Upper lobe of left lung (tissue), 6 donors: ENCODE measurements at regions not wholly inside any gene's neighbourhood (a gene's known extent, or its start where the extent isn't known, plus 50 kb on each side); places are given as distances from the start of the nearest gene placed in this dataset.

Source experiments
- ATAC-seq, 2 donors: fragments of 200-7000 bp; cut with Tn5 transposase; one replicate each; pipeline ENCODE4 v1.9.1; 2022; ENCODE audit warnings: mild to moderate bottlenecking in 2 of 2, moderate library complexity in 2 of 2; ENCODE audit not compliant: low FRiP score in 2 of 2
- DNase-seq, 2 donors: peaks; one replicate each; pipeline ENCODE4 v3.0.0-alpha.2; 2019 to 2020
- H3K27ac ChIP-seq, 4 donors: fragments of 200-600 bp; sonication (generic); one replicate each; pipeline ENCODE4 v1.5.1; 2016 to 2019
- H3K27me3 ChIP-seq, 4 donors: fragments of 200-600 bp; sonication (generic); one replicate each; pipeline ENCODE4 v1.5.1; 2017 to 2019
- H3K36me3 ChIP-seq, 4 donors: fragments of 200-600 bp; sonication (generic); one replicate each; pipeline ENCODE4 v1.5.1; 2016 to 2019
- H3K4me1 ChIP-seq, 4 donors: fragments of 200-600 bp; sonication (generic); one replicate each; pipeline ENCODE4 v1.5.1; 2018 to 2019
- H3K4me3 ChIP-seq, 4 donors: fragments of 200-600 bp; sonication (generic); one replicate each; pipeline ENCODE4 v1.5.1; 2017 to 2019; ENCODE audit warnings: mild to moderate bottlenecking in 2 of 4, moderate library complexity in 1 of 4
- H3K9me3 ChIP-seq, 4 donors: fragments of 200-600 bp; sonication (generic); one replicate each; pipeline ENCODE4 v1.5.1; 2018 to 2019
- CTCF ChIP-seq, 6 experiments: fragments of 450-650 bp in 4 of 6; fragments of 200-600 bp in 2 of 6; sonication (generic) in 2 of 6; IDR thresholded peaks; one replicate each; pipeline ENCODE4 v1.5.1; 2016 to 2019; ENCODE audit warnings: antibody characterized with exemption in 6 of 6
- EP300 ChIP-seq, 4 donors: sonication (generic); formaldehyde crosslinking; IDR thresholded peaks; one replicate each; pipeline ENCODE4 v1.5.1; 2017; ENCODE audit warnings: antibody characterized with exemption in 4 of 4, control low read depth in 2 of 4
- POLR2A ChIP-seq, 4 donors: fragments of 450-650 bp; IDR thresholded peaks; one replicate each; pipeline ENCODE4 v1.5.1; 2016 to 2017; ENCODE audit warnings: antibody characterized with exemption in 4 of 4, mild to moderate bottlenecking in 2 of 4
- POLR2AphosphoS5 ChIP-seq, 2 donors: sonication (generic); formaldehyde crosslinking; IDR thresholded peaks; one replicate each; pipeline ENCODE4 v1.5.1; 2017; ENCODE audit warnings: antibody characterized with exemption in 2 of 2
- WGBS, 2 donors: methylation state at CpG; one replicate each; pipeline ENCODE4 v1.1.5; 2017 to 2018; 5-methylcytosine and 5-hydroxymethylcytosine counted together
- donor health status: DM: no; HTN: no; CAD: no; lungs with moderate emphysema.
- donor health status: DM: no; HTN: yes; CAD: no; lungs with severe emphysema.

- DNase-seq (no peak), ATAC-seq (no peak)
- no peaks in the 10 kb centered on the region for H3K36me3 ChIP-seq
- H3K27ac ChIP-seq: no peak overlapping the region
- no peak overlapping the region for H3K4me3 ChIP-seq
- H3K27me3 ChIP-seq: no peaks in the 10 kb centered on the region
- 60 to 82% methylated on average over 1 of the region's 1 CpG for WGBS, 2 donors
- peaks cover 0 to 5% (median 0%) of the 10 kb centered on the region in 4 donors for H3K9me3 ChIP-seq
- TF ChIP-seq POLR2A (IDR thresholded peaks at IDR 0.05) (no peak), CTCF (IDR thresholded peaks at IDR 0.05) (no peak), POLR2AphosphoS5 (IDR thresholded peaks at IDR 0.05) (no peak)
- H3K4me1 ChIP-seq: no peaks in the 10 kb centered on the region
Observed at GRCh38 chr9:11159318-11159862, 546.6 kb upstream of the PTPRD start.

GRCh38 chr9:11163843-11164242 lies 551.0 kb upstream of the PTPRD start:
- no peak for TF ChIP-seq POLR2A (IDR thresholded peaks at IDR 0.05)
- no peak for TF ChIP-seq EP300 (IDR thresholded peaks at IDR 0.05)
- TF ChIP-seq POLR2AphosphoS5 (IDR thresholded peaks at IDR 0.05): no peak
- no peak for TF ChIP-seq CTCF (IDR thresholded peaks at IDR 0.05)
- DNase-seq (no peak), ATAC-seq (no peak)
- no peaks in the 10 kb centered on the region for H3K27me3 ChIP-seq
- no peak overlapping the region for H3K4me3 ChIP-seq
- 82 to 91% methylated on average over 2 of the region's 2 CpGs for WGBS, 2 donors
- no peaks in the 10 kb centered on the region for H3K36me3 ChIP-seq
- H3K4me1 ChIP-seq: no peaks in the 10 kb centered on the region
- peaks cover 0 to 5% (median 0%) of the 10 kb centered on the region in 4 donors for H3K9me3 ChIP-seq
- H3K27ac ChIP-seq: no peak overlapping the region

GRCh38 chr9:11182001-11182400 lies 569.2 kb upstream of the PTPRD start:
- DNase-seq (no peak), ATAC-seq (no peak)
- no peak overlapping the region for H3K4me3 ChIP-seq
- H3K9me3 ChIP-seq: no peaks in the 10 kb centered on the region
- H3K4me1 ChIP-seq: no peaks in the 10 kb centered on the region
- no peaks in the 10 kb centered on the region for H3K27me3 ChIP-seq
- TF ChIP-seq POLR2A (IDR thresholded peaks at IDR 0.05) (no peak), CTCF (IDR thresholded peaks at IDR 0.05) (no peak)
- H3K36me3 ChIP-seq: no peaks in the 10 kb centered on the region
- no peak overlapping the region for H3K27ac ChIP-seq
- 90 to 91% methylated on average over 2 of the region's 2 CpGs for WGBS, 2 donors

- H3K27me3 ChIP-seq: no peaks in the 10 kb centered on the region
- H3K9me3 ChIP-seq: peaks cover 0 to 13% (median 0%) of the 10 kb centered on the region in 4 donors
- no peak overlapping the region for H3K27ac ChIP-seq
- ATAC-seq: no peak
- no peak for DNase-seq
- no peak overlapping the region for H3K4me3 ChIP-seq
- 52 to 79% methylated on average over 1 of the region's 1 CpG for WGBS, 2 donors
- H3K4me1 ChIP-seq: no peaks in the 10 kb centered on the region
- H3K36me3 ChIP-seq: no peaks in the 10 kb centered on the region
- TF ChIP-seq POLR2A (IDR thresholded peaks at IDR 0.05): no peak
- TF ChIP-seq CTCF (IDR thresholded peaks at IDR 0.05): no peak
- no peak for TF ChIP-seq EP300 (IDR thresholded peaks at IDR 0.05)
- TF ChIP-seq POLR2AphosphoS5 (IDR thresholded peaks at IDR 0.05): no peak
Observed at GRCh38 chr9:11190719-11191118, 577.9 kb upstream of the PTPRD start.

- 46 to 52% methylated on average over 1 of the region's 1 CpG for WGBS, 2 donors
- ATAC-seq (no peak), DNase-seq (no peak)
- TF ChIP-seq POLR2AphosphoS5 (IDR thresholded peaks at IDR 0.05) (no peak), EP300 (IDR thresholded peaks at IDR 0.05) (no peak), CTCF (IDR thresholded peaks at IDR 0.05) (no peak), POLR2A (IDR thresholded peaks at IDR 0.05) (no peak)
- no peaks in the 10 kb centered on the region for H3K27me3 ChIP-seq
- H3K4me3 ChIP-seq: no peak overlapping the region
- H3K9me3 ChIP-seq: peaks cover 0 to 10% (median 0%) of the 10 kb centered on the region in 4 donors
- no peaks in the 10 kb centered on the region for H3K36me3 ChIP-seq
- H3K4me1 ChIP-seq: no peaks in the 10 kb centered on the region
- H3K27ac ChIP-seq: no peak overlapping the region
Observed at GRCh38 chr9:11192993-11193392, 580.2 kb upstream of the PTPRD start.
